ENCODE measurements at regions not wholly inside any gene's neighbourhood (a gene's known extent, or its start where the extent isn't known, plus 50 kb on each side); places are given as distances from the start of the nearest gene placed in this dataset.

DNA sequence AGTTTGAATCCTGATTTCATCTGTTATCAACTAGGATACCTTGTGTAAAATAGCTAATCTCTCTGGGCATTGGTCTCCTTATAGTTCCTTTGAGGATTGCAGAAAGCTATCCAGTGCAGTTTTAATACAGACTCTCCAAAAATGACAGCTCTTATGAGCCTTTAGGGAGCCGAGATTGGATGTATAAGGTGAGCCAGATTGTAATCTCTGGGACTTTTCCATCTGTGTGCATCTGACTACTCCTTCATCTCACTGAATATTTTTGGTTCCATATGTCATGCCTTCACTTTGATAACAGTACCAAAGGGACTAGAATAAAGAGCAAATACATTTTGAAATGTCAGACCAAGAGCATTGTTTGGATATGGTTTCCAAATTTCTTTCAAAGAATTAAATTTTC lies 367.2 kb downstream of the TMEM232 start:
- ChIA-PET CTCF (interaction anchor here (2.7 kb wide), 1 partner anchor 55 kb away, joined by 6 read pairs; no protein-coding TSS in a partner anchor), POLR2A (no interaction called here)
- H3K4me3 ChIP-seq (ENCODE audit: low read depth, low read length) = no peak overlapping the region
- no peak for TF ChIP-seq CTCF (IDR thresholded peaks at IDR 0.05; ENCODE audit: insufficient read depth, low read length, missing control alignments)
- no peak for DNase-seq (ENCODE audit: low read depth, low spot score)

DNA sequence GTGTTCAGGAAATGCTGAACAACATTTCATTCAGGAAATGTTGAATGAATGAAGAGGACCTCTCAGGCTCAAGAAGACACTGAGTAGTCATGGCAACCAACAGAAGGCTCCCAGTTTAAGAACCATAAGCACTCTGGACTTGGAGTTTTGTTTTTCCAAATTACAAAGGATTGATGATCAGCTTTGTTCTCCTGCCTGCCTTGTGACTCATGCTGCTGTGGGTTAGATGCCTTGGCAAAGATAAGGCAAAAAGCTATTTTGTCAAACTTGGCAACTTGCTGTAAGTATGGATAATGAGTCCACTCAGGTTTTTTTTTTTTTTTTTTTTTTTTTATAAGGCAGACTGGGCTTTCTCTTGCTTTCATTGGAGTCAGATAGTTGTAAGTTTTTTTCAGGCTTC lies 365.0 kb downstream of the TMEM232 start:
- H3K4me3 ChIP-seq (ENCODE audit: low read depth, low read length) = no peak overlapping the region
- DNase-seq (ENCODE audit: low read depth, low spot score) = no peak
- ChIA-PET POLR2A (no interaction called here), CTCF (interaction anchor here (1.3 to 2.7 kb wide), 2 partner anchors 13 to 53 kb away, joined by 3 to 6 read pairs; no protein-coding TSS in a partner anchor)
- TF ChIP-seq CTCF (IDR thresholded peaks at IDR 0.05; ENCODE audit: insufficient read depth, low read length, missing control alignments) = no peak

DNA sequence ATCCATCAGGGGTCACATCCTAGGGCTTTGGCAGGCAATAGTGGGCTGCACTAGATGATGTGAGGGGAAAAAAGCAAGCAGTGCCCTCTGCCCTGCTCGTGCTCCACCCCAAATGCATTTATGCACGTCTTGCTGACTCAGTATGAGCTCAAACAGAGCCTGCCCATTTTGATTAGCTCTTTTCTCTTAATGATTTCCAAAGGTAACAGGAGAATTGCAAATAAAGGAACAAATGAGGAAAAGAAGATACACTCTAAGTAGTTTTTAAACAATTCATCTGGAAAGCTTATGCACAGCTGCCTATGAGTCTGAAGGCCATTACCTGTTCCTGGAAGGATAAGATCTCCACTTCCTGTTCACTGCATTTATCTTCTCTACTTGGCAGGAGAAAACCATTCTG lies 364.2 kb downstream of the TMEM232 start:
- TF ChIP-seq CTCF (IDR thresholded peaks at IDR 0.05; ENCODE audit: insufficient read depth, low read length, missing control alignments) = no peak

DNA sequence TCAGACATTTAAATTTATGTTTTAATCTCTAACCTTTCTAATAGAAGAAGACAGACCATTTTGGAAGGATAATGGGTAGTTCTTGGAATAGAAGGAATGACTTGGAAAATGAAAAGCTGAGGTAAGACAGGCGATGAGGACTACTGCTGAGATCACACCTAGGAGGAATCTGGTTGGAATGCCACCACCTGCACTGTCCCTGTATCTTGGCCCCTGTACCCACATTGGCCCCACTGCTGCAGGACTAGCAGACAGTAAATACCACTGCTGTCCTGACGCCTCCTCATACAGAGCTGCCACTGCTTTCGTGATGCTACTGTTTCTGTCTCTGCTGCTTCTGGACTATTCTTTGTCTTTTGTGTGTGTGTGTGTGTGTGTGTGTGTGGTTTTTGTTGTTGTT lies 359.8 kb downstream of the TMEM232 start:
- no peak overlapping the region for H3K4me3 ChIP-seq (ENCODE audit: low read depth, low read length)
- DNase-seq (ENCODE audit: low read depth, low spot score) = no peak
- ChIA-PET CTCF (no interaction called here), POLR2A (no interaction called here)
- TF ChIP-seq CTCF (IDR thresholded peaks at IDR 0.05; ENCODE audit: insufficient read depth, low read length, missing control alignments) = no peak

More for the DNA sequence above, 364.2 kb downstream of the TMEM232 start:
- POLR2A ChIA-PET = no interaction called here
- CTCF ChIA-PET = no interaction called here
- no peak for DNase-seq (ENCODE audit: low read depth, low spot score)
- H3K4me3 ChIP-seq (ENCODE audit: low read depth, low read length) = no peak overlapping the region

All from AG04449 (cell line).